HepG2 (cell line): ENCODE measurements at regions not wholly inside any gene's neighbourhood (a gene's known extent, or its start where the extent isn't known, plus 50 kb on each side); places are given as distances from the start of the nearest gene placed in this dataset.

Experiments used
- ATAC-seq: fragments of 200-7000 bp; cut with Tn5 transposase; 3 replicates; pipeline ENCODE4 v1.9.1; 2020; ENCODE audit warnings: mild to moderate bottlenecking, moderate library complexity
- BruUV-seq: library from RNA; stranded (reverse); fragments of 400-500 nt; replicated peaks from 2 replicates; lab custom pipeline; 2021; lab: Mats Ljungman, UMichigan
- CTCF ChIA-PET: fragments of 300-600 bp; formaldehyde crosslinking; extraction: SDS; loops from one replicate; lab custom pipeline; 2021; ENCODE audit warnings: low total read pairs, inconsistent platforms, low intra/inter-chr PET ratio; lab: Yijun Ruan, JAX
- POLR2A ChIA-PET: fragments of 350-600 bp; sonication (Branson Sonifier 250); formaldehyde crosslinking; loops from one replicate; lab custom pipeline; 2020; ENCODE audit warnings: antibody characterized with exemption, inconsistent platforms; lab: Yijun Ruan, JAX
- DNase-seq: peaks from one replicate; pipeline ENCODE4 v3.0.0-alpha.2; 2015; ENCODE audit warnings: low spot score
- FAIRE-seq: peaks from 3 replicates; lab custom pipeline; 2011; peaks lifted over from hg19 to GRCh38; lab: Jason Lieb, UNC
- H2AFZ ChIP-seq: one replicate; pipeline ENCODE4 v1.6.1; 2011; ENCODE audit warnings: low read length, inconsistent platforms
- H3K27ac ChIP-seq: fragments of 300-600 bp; 3 replicates; pipeline ENCODE4 v1.8.0; 2011; ENCODE audit warnings: mixed run types, mild to moderate bottlenecking, mixed read lengths, low read length, inconsistent platforms; ENCODE audit not compliant: insufficient read depth; ENCODE audit errors: extremely low read length
- H3K27me3 ChIP-seq, 2 experiments: fragments of 200-600 bp in 1 of 2; 2 replicates in 1 of 2; 3 replicates in 1 of 2; pipeline versions ENCODE4 v1.6.0 to v1.8.0; 2011; ENCODE audit warnings: low read length in 2 of 2, mild to moderate bottlenecking in 2 of 2, moderate library complexity in 2 of 2, inconsistent platforms in 1 of 2; ENCODE audit not compliant: insufficient read depth in 2 of 2, control insufficient read depth in 1 of 2
- H3K36me3 ChIP-seq, 2 experiments: fragments of 200-600 bp in 1 of 2; replicated peaks in 1 of 2; 2 replicates in 1 of 2; 3 replicates in 1 of 2; pipeline versions ENCODE4 v1.5.1 to v1.8.0; 2011; ENCODE audit warnings: low read length in 2 of 2, inconsistent platforms in 1 of 2; ENCODE audit not compliant: insufficient read depth in 2 of 2, control insufficient read depth in 1 of 2
- H3K4me1 ChIP-seq: 2 replicates; pipeline ENCODE4 v1.5.1; 2012; ENCODE audit warnings: low read length, inconsistent platforms; ENCODE audit not compliant: insufficient read depth
- H3K4me2 ChIP-seq: 2 replicates; pipeline ENCODE4 v1.6.0; 2011; ENCODE audit warnings: low read depth, low read length, inconsistent platforms
- H3K4me3 ChIP-seq, 3 experiments: fragments of 200-600 bp in 1 of 3; sonication (generic), shearing (Covaris generic) in 1 of 3; replicated peaks in 1 of 3; 2 replicates each; pipeline ENCODE4 v1.5.1; 2011 to 2016; ENCODE audit warnings: low read length in 3 of 3, inconsistent platforms in 2 of 3, low read depth in 2 of 3, mild to moderate bottlenecking in 2 of 3, control low read depth in 1 of 3, mixed read lengths in 1 of 3; ENCODE audit not compliant: insufficient read depth in 1 of 3
- H3K79me2 ChIP-seq: one replicate; pipeline ENCODE4 v1.6.1; 2011; ENCODE audit warnings: low read length, inconsistent platforms; ENCODE audit not compliant: insufficient read depth
- H3K9ac ChIP-seq: 2 replicates; pipeline ENCODE4 v1.6.0; 2011; ENCODE audit warnings: mild to moderate bottlenecking, low read depth, low read length, inconsistent platforms; ENCODE audit not compliant: insufficient read depth
- H3K9me3 ChIP-seq: 2 replicates; pipeline ENCODE4 v1.5.1; 2012; ENCODE audit warnings: mild to moderate bottlenecking, low read length
- H4K20me1 ChIP-seq: 2 replicates; pipeline ENCODE4 v1.6.0; 2011; ENCODE audit warnings: inconsistent platforms, mild to moderate bottlenecking, low read length, moderate library complexity; ENCODE audit not compliant: insufficient read depth
- ATF1 ChIP-seq: IDR thresholded peaks from 2 replicates; pipeline ENCODE4 v1.6.1; 2016; ENCODE audit warnings: mild to moderate bottlenecking, control low read depth
- HNRNPUL1 ChIP-seq: fragments of 200-400 bp; formaldehyde crosslinking; IDR thresholded peaks from 2 replicates; pipeline ENCODE4 v1.6.1; 2017; ENCODE audit warnings: low read depth, mild to moderate bottlenecking, low read length, moderate library complexity
- KLF12 ChIP-seq: sonication (generic); formaldehyde crosslinking; IDR thresholded peaks from 2 replicates; pipeline ENCODE4 v1.4.0; 2020; ENCODE audit warnings: missing genetic modification reagents, borderline replicate concordance
- NR2F6 ChIP-seq, 2 experiments: IDR thresholded peaks; 2 replicates each; pipeline ENCODE4 v1.6.1; 2016; ENCODE audit warnings: antibody characterized with exemption in 1 of 2, mild to moderate bottlenecking in 1 of 2
- PHF5A ChIP-seq: IDR thresholded peaks from one replicate; pipeline ENCODE4 v1.6.1; 2018; ENCODE audit warnings: low read depth, missing genetic modification reagents; ENCODE audit not compliant: unreplicated experiment
- ZNF17 ChIP-seq: sonication (generic); formaldehyde crosslinking; IDR thresholded peaks from 2 replicates; pipeline ENCODE4 v1.5.0; 2020; ENCODE audit warnings: mild to moderate bottlenecking, missing genetic modification reagents
- ZNF205 ChIP-seq: IDR thresholded peaks from 2 replicates; pipeline ENCODE4 v1.6.1; 2018; ENCODE audit warnings: missing biosample characterization, missing genetic modification reagents
- ZNF556 ChIP-seq: sonication (generic); formaldehyde crosslinking; IDR thresholded peaks from 2 replicates; pipeline ENCODE4 v1.4.0; 2020; ENCODE audit warnings: mild to moderate bottlenecking, missing genetic modification reagents, borderline replicate concordance
- ZNF713 ChIP-seq: sonication (generic); formaldehyde crosslinking; IDR thresholded peaks from 2 replicates; pipeline ENCODE4 v1.4.0; 2020; ENCODE audit warnings: mild to moderate bottlenecking, missing genetic modification reagents
- ZNF773 ChIP-seq: sonication (generic); formaldehyde crosslinking; IDR thresholded peaks from 2 replicates; pipeline ENCODE4 v1.4.0; 2020; ENCODE audit warnings: missing genetic modification reagents, borderline replicate concordance
- WGBS: methylation state at CpG from one replicate; pipeline ENCODE4 v1.1.6; 2017; ENCODE audit warnings: low lambda C conversion rate; 5-methylcytosine and 5-hydroxymethylcytosine counted together
- in situ Hi-C: cut with HindIII; loops from 2 replicates; pipeline ENCODE4 v1.10.0; 2017; ENCODE audit warnings: low pct_unique_long_range_greater_than_20kb; ENCODE audit not compliant: extremely low pct_ligation_motif_present
- intact Hi-C: fragments of 100-400 bp; cut with micrococcal nuclease; formaldehyde crosslinking; loops from one replicate; pipeline ENCODE4 v1.10.0; 2022; ENCODE audit not compliant: unreplicated experiment
- TF ChIP-seq, protein P1 (sequence below): sonication (generic); formaldehyde crosslinking; IDR thresholded peaks from 2 replicates; pipeline ENCODE4 v1.4.0; 2020; ENCODE audit warnings: missing genetic modification reagents
- TF ChIP-seq, protein P2 (sequence below): sonication (generic); formaldehyde crosslinking; IDR thresholded peaks from 2 replicates; pipeline ENCODE4 v1.4.0; 2020; ENCODE audit warnings: missing genetic modification reagents
- TF ChIP-seq, protein P3 (sequence below): sonication (generic); formaldehyde crosslinking; conservative IDR thresholded peaks from 2 replicates; pipeline ENCODE4 v1.4.0; 2020; ENCODE audit warnings: missing genetic modification reagents
- TF ChIP-seq, protein P4 (sequence below): sonication (generic); formaldehyde crosslinking; IDR thresholded peaks from 2 replicates; pipeline ENCODE4 v1.4.0; 2020; ENCODE audit warnings: low read depth, mild to moderate bottlenecking, missing genetic modification reagents
- TF ChIP-seq, protein P5 (sequence below): sonication (generic); formaldehyde crosslinking; IDR thresholded peaks from 2 replicates; pipeline ENCODE4 v1.5.0; 2020; ENCODE audit warnings: missing genetic modification reagents

DNA sequence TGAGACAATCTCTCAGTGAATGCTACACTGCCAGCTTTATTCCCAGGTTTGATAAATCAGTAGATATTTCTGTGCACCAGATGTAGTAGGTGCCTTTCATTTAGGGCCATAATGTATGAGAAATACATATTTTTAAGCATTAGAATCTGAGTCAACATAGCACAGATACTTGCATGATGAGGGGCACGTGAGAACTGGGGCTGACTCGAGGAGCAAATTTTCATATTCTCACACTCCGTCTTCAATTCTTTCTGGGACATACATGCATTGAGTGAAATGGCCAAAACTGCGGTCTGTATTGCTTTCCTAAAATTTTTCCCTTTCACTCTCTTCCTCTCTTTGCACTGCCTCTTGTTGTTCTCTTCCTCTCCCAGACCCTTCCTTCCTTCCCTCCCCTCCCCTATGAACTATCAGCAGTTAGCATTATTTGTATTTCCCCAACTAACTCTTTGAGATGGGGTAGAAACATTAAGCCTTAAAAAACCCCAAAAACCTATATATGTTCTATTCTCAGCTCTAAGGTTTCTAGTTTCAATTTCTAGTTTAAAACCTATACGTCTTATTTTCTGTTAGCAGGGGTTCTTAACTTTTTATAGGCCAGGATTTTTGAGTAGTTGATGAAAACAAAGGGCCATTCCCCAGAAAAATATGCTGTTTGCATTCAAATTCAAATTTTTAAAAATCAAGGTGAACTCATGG, 289.1 kb downstream of the PTBP2 start:
- FAIRE-seq (no peak), ATAC-seq (no peak), DNase-seq (no peak)
- no peak overlapping the region for H3K4me3 ChIP-seq
- in situ Hi-C loops, result no loop called here
- no peaks in the 10 kb centered on the region for H3K36me3 ChIP-seq
- H3K4me2 ChIP-seq, result no peak overlapping the region
- 11% methylated on average over 5 of the region's 5 CpGs for WGBS
- BruUV-seq, result no TSS peak
- H3K9ac ChIP-seq, result no peak overlapping the region
- H3K79me2 ChIP-seq, result no peaks in the 10 kb centered on the region
- ChIA-PET CTCF (no interaction called here), POLR2A (no interaction called here)
- H3K4me1 ChIP-seq, result no peaks in the 10 kb centered on the region
- H2AFZ ChIP-seq, result no peak overlapping the region
- H4K20me1 ChIP-seq, result no peaks in the 10 kb centered on the region
- H3K27me3 ChIP-seq, result no peaks in the 10 kb centered on the region
- TF ChIP-seq HNRNPUL1 (no peak), ZNF773 (CRISPR knock-in tag) (no peak), ZNF556 (CRISPR knock-in tag) (no peak), ZNF205 (CRISPR knock-in tag) (no peak), PHF5A (CRISPR knock-in tag) (no peak), NR2F6 (IDR thresholded peaks at IDR 0.05) (no peak), NR2F6 (CRISPR knock-in tag; IDR thresholded peaks at IDR 0.05) (no peak), KLF12 (CRISPR knock-in tag) (no peak), ZNF17 (CRISPR knock-in tag) (no peak), ATF1 (no peak), ZNF713 (no peak)
- TF ChIP-seq, protein P1, sequence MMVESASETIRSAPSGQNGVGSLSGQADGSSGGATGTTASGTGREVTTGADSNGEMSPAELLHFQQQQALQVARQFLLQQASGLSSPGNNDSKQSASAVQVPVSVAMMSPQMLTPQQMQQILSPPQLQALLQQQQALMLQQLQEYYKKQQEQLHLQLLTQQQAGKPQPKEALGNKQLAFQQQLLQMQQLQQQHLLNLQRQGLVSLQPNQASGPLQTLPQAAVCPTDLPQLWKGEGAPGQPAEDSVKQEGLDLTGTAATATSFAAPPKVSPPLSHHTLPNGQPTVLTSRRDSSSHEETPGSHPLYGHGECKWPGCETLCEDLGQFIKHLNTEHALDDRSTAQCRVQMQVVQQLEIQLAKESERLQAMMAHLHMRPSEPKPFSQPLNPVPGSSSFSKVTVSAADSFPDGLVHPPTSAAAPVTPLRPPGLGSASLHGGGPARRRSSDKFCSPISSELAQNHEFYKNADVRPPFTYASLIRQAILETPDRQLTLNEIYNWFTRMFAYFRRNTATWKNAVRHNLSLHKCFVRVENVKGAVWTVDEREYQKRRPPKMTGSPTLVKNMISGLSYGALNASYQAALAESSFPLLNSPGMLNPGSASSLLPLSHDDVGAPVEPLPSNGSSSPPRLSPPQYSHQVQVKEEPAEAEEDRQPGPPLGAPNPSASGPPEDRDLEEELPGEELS, result no peak
- TF ChIP-seq, protein P2, sequence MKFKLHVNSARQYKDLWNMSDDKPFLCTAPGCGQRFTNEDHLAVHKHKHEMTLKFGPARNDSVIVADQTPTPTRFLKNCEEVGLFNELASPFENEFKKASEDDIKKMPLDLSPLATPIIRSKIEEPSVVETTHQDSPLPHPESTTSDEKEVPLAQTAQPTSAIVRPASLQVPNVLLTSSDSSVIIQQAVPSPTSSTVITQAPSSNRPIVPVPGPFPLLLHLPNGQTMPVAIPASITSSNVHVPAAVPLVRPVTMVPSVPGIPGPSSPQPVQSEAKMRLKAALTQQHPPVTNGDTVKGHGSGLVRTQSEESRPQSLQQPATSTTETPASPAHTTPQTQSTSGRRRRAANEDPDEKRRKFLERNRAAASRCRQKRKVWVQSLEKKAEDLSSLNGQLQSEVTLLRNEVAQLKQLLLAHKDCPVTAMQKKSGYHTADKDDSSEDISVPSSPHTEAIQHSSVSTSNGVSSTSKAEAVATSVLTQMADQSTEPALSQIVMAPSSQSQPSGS, result no peak
- TF ChIP-seq, protein P3, sequence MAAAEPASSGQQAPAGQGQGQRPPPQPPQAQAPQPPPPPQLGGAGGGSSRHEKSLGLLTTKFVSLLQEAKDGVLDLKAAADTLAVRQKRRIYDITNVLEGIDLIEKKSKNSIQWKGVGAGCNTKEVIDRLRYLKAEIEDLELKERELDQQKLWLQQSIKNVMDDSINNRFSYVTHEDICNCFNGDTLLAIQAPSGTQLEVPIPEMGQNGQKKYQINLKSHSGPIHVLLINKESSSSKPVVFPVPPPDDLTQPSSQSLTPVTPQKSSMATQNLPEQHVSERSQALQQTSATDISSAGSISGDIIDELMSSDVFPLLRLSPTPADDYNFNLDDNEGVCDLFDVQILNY, result no peak
- TF ChIP-seq, protein P4, sequence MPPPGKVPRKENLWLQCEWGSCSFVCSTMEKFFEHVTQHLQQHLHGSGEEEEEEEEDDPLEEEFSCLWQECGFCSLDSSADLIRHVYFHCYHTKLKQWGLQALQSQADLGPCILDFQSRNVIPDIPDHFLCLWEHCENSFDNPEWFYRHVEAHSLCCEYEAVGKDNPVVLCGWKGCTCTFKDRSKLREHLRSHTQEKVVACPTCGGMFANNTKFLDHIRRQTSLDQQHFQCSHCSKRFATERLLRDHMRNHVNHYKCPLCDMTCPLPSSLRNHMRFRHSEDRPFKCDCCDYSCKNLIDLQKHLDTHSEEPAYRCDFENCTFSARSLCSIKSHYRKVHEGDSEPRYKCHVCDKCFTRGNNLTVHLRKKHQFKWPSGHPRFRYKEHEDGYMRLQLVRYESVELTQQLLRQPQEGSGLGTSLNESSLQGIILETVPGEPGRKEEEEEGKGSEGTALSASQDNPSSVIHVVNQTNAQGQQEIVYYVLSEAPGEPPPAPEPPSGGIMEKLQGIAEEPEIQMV (CRISPR knock-in tag), result no peak
- TF ChIP-seq, protein P5, sequence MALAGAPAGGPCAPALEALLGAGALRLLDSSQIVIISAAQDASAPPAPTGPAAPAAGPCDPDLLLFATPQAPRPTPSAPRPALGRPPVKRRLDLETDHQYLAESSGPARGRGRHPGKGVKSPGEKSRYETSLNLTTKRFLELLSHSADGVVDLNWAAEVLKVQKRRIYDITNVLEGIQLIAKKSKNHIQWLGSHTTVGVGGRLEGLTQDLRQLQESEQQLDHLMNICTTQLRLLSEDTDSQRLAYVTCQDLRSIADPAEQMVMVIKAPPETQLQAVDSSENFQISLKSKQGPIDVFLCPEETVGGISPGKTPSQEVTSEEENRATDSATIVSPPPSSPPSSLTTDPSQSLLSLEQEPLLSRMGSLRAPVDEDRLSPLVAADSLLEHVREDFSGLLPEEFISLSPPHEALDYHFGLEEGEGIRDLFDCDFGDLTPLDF (CRISPR knock-in tag), result no peak
- no peaks in the 10 kb centered on the region for H3K9me3 ChIP-seq
- intact Hi-C loops, result no loop called here
- H3K27ac ChIP-seq, result no peak overlapping the region
